ENCODE measurements at regions not wholly inside any gene's neighbourhood (a gene's known extent, or its start where the extent isn't known, plus 50 kb on each side); places are given as distances from the start of the nearest gene placed in this dataset.
"Not testable (repeated sequence)": the region's sequence is repeated elsewhere in the genome, so short reads cannot be mapped to it uniquely, and the experiment has no call there.

- no peak for DNase-seq (ENCODE audit: extremely low read depth, low read depth)
Observed at GRCh38 chr2:58796239-58796910, 555.2 kb upstream of the FANCL start.

GRCh38 chr2:58794916-58795315, 553.8 kb upstream of the FANCL start:
- DNase-seq (ENCODE audit: extremely low read depth, low read depth): no peak

GRCh38 chr2:58794103-58794502, 553.0 kb upstream of the FANCL start:
- DNase-seq (ENCODE audit: extremely low read depth, low read depth): no peak

GRCh38 chr2:58788402-58788801, 547.3 kb upstream of the FANCL start:
- no peak for DNase-seq (ENCODE audit: extremely low read depth, low read depth)

GRCh38 chr2:58770846-58771245, 529.7 kb upstream of the FANCL start:
- no peak for DNase-seq (ENCODE audit: extremely low read depth, low read depth)

- no peak for DNase-seq (ENCODE audit: extremely low read depth, low read depth)
Observed at GRCh38 chr2:58769864-58770234, 528.7 kb upstream of the FANCL start.

GRCh38 chr2:58769111-58769863, 528.2 kb upstream of the FANCL start:
- no peak for DNase-seq (ENCODE audit: extremely low read depth, low read depth)

- no peak for DNase-seq (ENCODE audit: extremely low read depth, low read depth)
Observed at GRCh38 chr2:58768715-58769080, 527.6 kb upstream of the FANCL start.

GRCh38 chr2:58767828-58768714, 526.9 kb upstream of the FANCL start:
- no peak for DNase-seq (ENCODE audit: extremely low read depth, low read depth)

- no peak for DNase-seq (ENCODE audit: extremely low read depth, low read depth)
Observed at GRCh38 chr2:58764338-58765104, 523.4 kb upstream of the FANCL start.

GRCh38 chr2:58762176-58762781, 521.2 kb upstream of the FANCL start:
- DNase-seq (ENCODE audit: extremely low read depth, low read depth): peak; percentile 67

GRCh38 chr2:58757971-58758370, 516.8 kb upstream of the FANCL start:
- DNase-seq (ENCODE audit: extremely low read depth, low read depth): no peak

- no peak for DNase-seq (ENCODE audit: extremely low read depth, low read depth)
Observed at GRCh38 chr2:58756336-58756735, 515.2 kb upstream of the FANCL start.

- not testable (repeated sequence) for DNase-seq (ENCODE audit: extremely low read depth, low read depth)
Observed at GRCh38 chr2:58752507-58752906, 511.4 kb upstream of the FANCL start.

GRCh38 chr2:58751676-58752075, 510.6 kb upstream of the FANCL start:
- DNase-seq (ENCODE audit: extremely low read depth, low read depth): not testable (repeated sequence)

- no peak for DNase-seq (ENCODE audit: extremely low read depth, low read depth)
Observed at GRCh38 chr2:58749041-58749440, 507.9 kb upstream of the FANCL start.

GRCh38 chr2:58745334-58745733, 504.2 kb upstream of the FANCL start:
- not testable (repeated sequence) for DNase-seq (ENCODE audit: extremely low read depth, low read depth)

- no peak for DNase-seq (ENCODE audit: extremely low read depth, low read depth)
Observed at GRCh38 chr2:58740426-58740825, 499.3 kb upstream of the FANCL start.

- DNase-seq (ENCODE audit: extremely low read depth, low read depth): no peak
Observed at GRCh38 chr2:58739033-58739432, 497.9 kb upstream of the FANCL start.

- peak; percentile 77 for DNase-seq (ENCODE audit: extremely low read depth, low read depth)
Observed at GRCh38 chr2:58734365-58734764, 493.2 kb upstream of the FANCL start.

Data from NCI-H460 (cell line).